Gastroesophageal sphincter (tissue), 3 donors: ENCODE measurements at regions not wholly inside any gene's neighbourhood (a gene's known extent, or its start where the extent isn't known, plus 50 kb on each side); places are given as distances from the start of the nearest gene placed in this dataset.

Source experiments
- CTCF ChIP-seq, 4 experiments: fragments of 200-600 bp in 2 of 4; fragments of 450-650 bp in 2 of 4; sonication (generic) in 1 of 4; IDR thresholded peaks; one replicate each; pipeline ENCODE4 v1.5.1; 2017 to 2019; ENCODE audit warnings: antibody characterized with exemption in 4 of 4, mild to moderate bottlenecking in 2 of 4, moderate library complexity in 2 of 4
- EP300 ChIP-seq: sonication (generic); formaldehyde crosslinking; IDR thresholded peaks from one replicate; pipeline ENCODE4 v1.6.1; 2017; ENCODE audit warnings: antibody characterized with exemption, mild to moderate bottlenecking
- POLR2A ChIP-seq, 2 donors: fragments of 450-650 bp; IDR thresholded peaks; one replicate each; pipeline ENCODE4 v1.6.1; 2017; ENCODE audit warnings: antibody characterized with exemption in 2 of 2, mild to moderate bottlenecking in 2 of 2, moderate library complexity in 1 of 2
- POLR2AphosphoS5 ChIP-seq: sonication (generic); formaldehyde crosslinking; IDR thresholded peaks from one replicate; pipeline ENCODE4 v1.6.1; 2017; ENCODE audit warnings: antibody characterized with exemption

GRCh38 chr3:194054016-194054415 lies 81.9 kb upstream of the HES1 start:
- TF ChIP-seq EP300 (no peak), POLR2A (IDR thresholded peaks at IDR 0.05) (no peak), CTCF (IDR thresholded peaks at IDR 0.05) (no peak), POLR2AphosphoS5 (no peak)
